Stomach (tissue), 4 donors: ENCODE measurements at regions not wholly inside any gene's neighbourhood (a gene's known extent, or its start where the extent isn't known, plus 50 kb on each side); places are given as distances from the start of the nearest gene placed in this dataset.

Experiments
- EP300 ChIP-seq: sonication (generic); formaldehyde crosslinking; IDR thresholded peaks from one replicate; pipeline ENCODE4 v1.6.1; 2017; ENCODE audit warnings: antibody characterized with exemption
- POLR2A ChIP-seq, 4 donors: fragments of 450-650 bp; IDR thresholded peaks; one replicate each; pipeline ENCODE4 v1.6.1; 2016; ENCODE audit warnings: antibody characterized with exemption in 4 of 4, control low read depth in 2 of 4, mild to moderate bottlenecking in 1 of 4, moderate library complexity in 1 of 4

GRCh38 chr10:111556666-111557065, 479.8 kb downstream of the ADRA2A start:
- TF ChIP-seq EP300 (no peak), POLR2A (IDR thresholded peaks at IDR 0.05) (no peak)
